ENCODE measurements at regions not wholly inside any gene's neighbourhood (a gene's known extent, or its start where the extent isn't known, plus 50 kb on each side); places are given as distances from the start of the nearest gene placed in this dataset.
"Not testable (repeated sequence)": the region's sequence is repeated elsewhere in the genome, so short reads cannot be mapped to it uniquely, and the experiment has no call there.

DNA sequence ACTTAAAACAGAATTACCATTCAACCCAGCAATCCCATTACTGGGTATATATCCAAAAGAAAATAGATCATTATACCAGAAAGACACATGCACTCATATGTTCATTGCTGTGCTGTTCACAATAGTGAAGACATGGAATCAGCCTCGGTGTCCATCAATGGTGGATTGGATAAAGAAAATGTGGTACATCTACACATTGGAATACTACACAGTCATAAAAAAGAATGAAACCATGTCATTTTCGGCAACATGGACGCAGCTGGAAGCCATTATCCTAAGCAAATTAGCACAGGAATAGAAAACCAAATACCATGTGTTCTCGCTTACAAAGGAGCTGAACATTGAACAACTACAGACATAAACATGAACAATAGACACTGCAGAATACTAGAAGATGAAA is 244.8 kb upstream of the PROX1 start:
- no peak for FAIRE-seq

DNA sequence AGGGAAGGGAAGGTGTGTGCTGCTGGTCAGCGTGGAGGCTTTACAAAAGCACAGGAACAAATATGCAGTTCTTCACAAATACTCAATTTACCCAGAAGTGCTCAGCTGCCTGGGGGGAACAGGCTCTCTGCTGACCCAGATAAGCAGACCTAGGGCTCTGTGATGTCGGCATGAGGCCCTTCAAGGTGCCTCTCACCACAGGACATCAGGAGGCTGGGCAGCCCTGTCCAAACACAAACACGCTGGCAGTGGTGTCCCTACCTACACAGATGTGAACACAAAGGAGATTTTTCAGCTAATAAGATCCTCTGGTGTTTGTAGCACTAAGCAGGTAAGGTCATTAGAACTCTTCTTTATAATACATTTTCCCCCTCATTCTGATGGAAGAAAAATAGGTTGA is 243.0 kb upstream of the PROX1 start:
- no peak for FAIRE-seq

DNA sequence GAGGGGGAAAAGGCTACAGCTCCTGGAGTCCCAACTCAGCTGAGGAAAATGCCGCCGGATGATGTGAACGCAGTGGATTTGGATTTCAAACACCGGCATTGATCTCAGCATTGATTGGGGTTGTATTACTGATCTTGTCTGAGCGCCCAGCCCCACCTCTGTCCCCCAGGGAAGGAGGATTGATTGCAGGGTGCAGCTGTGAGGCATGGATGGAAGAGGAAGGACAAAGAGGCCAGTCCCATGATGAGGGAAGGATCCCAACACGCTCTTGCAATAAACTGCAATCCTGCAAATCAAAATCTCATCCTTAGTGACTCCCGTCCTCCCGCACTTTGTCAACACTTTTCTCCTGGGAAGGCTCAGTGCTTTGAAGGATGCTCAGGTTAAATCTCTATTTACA is 242.3 kb upstream of the PROX1 start:
- no peak for FAIRE-seq

- FAIRE-seq: no peak
Observed at GRCh38 chr1:213749558-213749957, 238.2 kb upstream of the PROX1 start.

DNA sequence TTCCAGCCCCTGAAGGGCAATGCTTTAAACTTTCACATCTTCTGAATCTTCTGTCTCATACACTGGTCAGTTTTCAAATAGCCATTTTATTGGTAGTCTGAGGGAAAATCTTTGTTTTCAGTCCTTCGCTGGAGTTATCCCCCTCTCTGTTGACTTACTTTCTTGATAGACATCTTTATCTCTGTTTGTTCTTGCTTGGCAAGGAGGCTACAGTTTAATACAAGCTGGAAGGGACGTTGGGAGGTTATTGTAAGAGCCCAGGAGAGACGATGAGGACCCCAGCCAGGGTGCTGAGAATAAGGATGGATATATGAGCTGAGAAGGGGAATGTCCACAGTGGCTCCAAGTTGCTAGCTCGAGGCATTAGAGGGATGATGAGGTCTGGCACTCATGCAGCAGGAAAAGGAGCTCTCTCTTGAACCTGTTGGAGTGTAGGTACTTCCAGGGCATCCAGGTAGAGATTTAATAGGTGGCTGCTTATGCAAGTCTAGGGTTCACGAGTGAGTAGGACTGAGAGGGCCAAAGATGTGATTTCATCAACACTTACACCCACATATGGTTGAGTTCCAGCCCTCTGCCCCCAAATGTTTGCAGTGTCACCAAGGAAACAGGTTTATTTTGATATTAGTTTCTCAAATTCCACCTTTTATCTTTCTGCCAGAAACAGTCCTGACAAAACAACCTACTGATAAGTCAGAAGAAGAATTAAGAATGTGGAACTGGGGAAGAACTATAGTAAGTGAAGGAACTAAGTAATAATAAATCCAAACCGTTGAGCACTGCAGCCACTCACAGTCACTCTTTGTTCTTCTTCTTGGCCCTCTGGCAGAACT is 237.3 kb upstream of the PROX1 start:
- FAIRE-seq: no peak

GRCh38 chr1:213751064-213751397 is 236.7 kb upstream of the PROX1 start:
- FAIRE-seq: no peak

DNA sequence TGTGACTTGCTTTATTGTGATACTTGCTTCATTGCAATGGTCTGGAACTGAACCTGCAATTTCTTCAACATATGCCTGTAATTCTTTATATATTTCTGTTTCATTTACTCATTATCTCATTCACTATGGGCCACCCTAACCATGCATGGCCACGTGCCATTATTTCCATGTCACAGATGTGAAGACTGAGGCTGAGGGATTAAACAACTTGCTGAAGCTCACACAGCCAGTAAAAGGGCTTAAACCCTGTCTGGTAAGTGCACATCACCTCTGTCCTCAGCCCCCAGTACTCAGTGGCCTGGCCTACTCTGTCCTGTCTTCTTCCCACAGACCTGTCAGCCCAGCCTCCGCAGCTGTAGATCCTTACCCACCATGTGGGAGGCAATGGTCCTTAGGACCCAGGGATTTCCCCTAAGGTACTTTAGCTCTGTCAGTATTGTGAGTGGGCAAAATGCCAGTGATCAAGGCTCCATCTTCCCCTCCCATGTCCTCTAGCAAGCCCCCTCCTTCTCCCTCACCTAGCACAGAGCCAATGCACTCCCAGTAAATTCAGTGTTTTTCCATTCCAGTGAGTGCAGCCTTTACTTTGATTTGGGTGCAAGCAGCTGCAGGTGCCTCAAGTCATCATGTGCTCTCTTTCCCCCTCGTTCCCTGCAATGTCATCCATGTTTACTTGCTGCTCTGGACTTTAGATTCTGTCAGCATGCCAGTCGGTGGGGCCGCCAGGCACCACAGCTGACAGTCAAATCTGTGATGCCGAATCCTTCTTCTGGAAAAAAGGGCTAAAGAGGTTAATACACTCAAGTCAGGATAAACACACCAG is 228.2 kb upstream of the PROX1 start:
- FAIRE-seq: no peak

DNA sequence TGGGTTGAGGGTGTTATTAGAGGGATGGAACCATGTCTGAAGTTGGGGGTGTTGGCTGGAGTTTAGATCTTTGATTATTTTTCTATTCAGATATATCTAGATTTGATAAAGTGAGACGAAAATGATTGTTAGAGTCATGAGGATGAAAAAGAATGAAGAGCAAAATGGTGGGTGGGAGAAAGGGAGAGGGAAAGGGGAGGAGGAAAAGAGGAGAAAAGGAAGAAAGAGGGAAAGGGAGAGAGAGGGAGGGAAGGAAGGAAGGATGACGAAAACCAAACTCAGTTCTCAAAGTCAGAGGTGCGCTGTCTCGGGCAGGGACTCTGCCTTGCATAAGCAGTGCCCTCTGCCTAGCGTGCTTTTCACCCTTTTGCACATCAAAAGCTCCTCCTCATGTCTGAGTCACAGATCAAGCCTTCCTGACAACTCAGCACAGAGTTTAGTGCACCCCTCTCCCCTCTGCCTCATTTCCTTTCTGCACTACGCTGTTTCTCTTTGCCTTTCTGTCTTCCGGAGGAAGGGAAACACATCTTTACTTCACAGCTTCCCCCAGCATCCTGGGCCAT is 225.8 kb upstream of the PROX1 start:
- no peak for FAIRE-seq

DNA sequence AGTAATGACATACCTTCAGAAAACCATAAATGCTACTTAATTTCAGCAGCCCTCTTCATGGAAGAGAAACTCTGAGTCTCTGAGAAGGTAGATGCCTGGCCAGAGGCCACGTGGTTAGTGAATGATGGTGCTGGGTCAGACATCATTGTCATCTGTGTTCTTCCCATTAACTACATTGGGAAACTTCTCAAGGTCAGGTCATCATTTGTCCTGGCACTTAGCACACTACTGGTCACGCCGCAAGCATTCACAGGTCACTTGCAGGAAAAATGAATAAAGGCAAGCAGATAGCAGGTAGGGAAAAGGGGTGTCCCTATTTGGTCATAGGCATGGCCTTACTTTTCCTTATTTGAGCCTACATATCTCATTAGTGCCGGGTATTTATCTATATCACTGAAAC is 220.1 kb upstream of the PROX1 start:
- FAIRE-seq: no peak

GRCh38 chr1:213772128-213773063 is 215.4 kb upstream of the PROX1 start:
- FAIRE-seq: no peak

- no peak for FAIRE-seq
Observed at GRCh38 chr1:213773975-213774374, 213.8 kb upstream of the PROX1 start.

DNA sequence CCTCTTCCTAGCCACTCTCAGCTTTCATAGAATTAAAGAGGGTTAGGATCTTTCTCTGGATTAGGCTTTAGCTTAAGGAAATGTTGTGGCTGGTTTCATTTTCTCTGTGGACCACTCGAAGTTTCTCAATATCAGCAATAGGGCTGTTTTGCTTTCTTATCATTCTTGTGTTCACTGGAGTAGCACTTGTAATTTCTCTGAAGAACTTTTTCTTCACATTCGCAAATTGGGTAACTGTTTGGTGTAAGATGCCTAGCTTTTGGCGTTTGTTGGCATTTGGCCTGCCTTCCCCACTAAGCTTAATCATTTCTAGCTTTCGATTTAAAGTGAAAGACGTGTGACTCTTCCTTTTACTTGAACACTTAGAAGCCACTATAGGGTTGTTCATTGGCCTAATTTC is 210.8 kb upstream of the PROX1 start:
- no peak for FAIRE-seq

DNA sequence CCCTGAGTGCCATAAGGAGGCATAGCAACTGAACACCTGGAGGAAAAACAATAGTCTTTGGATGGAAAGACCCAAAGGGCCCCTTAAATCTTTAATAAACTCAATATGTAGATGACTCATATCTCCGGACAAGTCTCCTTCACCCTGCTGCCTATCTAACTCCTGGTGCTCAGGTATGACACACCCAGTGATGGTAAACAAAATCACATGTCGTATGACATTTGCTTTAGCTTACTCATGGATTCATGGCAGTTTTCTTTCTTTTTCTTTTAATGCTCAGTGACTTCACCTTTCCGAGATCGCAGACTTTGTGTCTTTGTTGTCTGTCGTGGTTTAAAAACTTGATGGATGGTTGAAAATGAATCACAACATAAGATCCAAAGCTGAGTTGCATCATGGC is 208.5 kb upstream of the PROX1 start:
- no peak for FAIRE-seq

DNA sequence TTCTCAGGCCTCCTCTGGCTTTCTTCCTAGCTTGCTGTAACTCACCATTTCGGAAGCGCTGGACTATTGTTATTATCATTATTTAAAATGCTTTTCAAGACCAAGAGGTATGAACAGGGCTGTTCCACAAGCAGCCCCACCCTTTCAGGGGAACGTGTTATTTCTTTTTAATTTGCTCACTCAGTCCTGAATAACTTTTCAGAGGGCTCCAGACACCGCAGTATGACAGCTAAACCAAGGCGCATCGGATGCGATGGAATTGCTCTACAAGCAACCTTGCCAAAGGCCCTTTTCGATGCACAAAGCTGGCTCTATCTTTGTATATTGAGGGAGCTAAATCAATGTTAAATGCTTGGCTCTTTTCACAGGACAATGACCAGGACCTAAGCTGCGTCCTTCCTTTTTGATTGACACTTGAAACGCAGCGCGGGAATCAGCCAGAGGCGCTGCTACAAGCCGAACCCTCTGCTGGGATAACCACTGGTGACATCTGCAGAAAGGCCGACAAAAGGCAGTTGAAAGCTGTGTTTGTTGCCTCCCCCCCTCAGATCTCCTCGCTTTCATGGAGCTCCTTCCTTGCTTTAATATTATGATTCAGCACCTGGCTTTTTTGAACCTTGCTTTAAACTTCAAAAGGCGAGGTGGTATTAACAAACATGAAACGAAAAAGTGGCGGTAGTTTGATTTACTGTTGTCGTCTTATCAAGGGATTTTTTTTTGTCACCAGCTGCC is 204.7 kb upstream of the PROX1 start:
- no peak for FAIRE-seq

- FAIRE-seq: no peak
Observed at GRCh38 chr1:213783893-213784292, 203.9 kb upstream of the PROX1 start.

DNA sequence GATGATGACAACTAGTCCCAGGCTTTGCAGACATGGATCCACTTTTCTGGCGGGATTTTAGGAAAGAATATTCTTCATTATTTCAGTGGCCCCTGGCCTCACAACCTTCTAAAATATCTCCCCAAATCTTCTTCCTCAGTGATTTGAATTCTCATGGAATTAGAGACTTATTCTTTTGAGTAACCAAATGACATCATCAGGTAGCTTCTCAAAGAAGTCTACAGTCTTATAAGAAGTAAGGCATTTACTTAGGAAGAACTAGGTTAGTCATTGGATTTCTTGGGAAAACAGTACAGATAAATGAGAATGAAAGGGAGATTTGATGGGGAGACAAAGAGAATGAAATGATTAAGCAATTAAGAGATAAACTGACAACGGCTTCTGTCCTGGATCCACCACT is 201.1 kb upstream of the PROX1 start:
- FAIRE-seq: no peak

DNA sequence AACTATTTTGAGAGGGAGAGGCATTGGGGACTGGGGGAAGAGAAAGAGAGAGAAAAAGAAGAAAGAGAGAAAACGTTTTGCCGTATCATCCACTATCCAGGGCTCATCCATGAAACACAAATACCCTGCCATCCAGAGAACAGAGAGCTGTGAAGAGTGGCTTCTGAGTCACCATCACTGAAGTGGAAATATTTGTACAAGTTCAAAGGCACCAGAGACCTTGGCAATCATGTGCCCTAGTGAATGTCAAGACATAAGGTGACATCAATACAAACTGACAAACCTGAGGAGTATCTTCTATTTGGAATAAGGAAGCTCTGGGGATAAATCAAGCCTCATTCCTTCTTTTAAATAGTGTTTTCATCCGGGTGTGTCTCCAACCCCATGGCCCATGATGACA is 197.2 kb upstream of the PROX1 start:
- no peak for FAIRE-seq

GRCh38 chr1:213793482-213794067 is 194.2 kb upstream of the PROX1 start:
- FAIRE-seq: no peak

- FAIRE-seq: no peak
Observed at GRCh38 chr1:213796525-213796924, 191.2 kb upstream of the PROX1 start.

DNA sequence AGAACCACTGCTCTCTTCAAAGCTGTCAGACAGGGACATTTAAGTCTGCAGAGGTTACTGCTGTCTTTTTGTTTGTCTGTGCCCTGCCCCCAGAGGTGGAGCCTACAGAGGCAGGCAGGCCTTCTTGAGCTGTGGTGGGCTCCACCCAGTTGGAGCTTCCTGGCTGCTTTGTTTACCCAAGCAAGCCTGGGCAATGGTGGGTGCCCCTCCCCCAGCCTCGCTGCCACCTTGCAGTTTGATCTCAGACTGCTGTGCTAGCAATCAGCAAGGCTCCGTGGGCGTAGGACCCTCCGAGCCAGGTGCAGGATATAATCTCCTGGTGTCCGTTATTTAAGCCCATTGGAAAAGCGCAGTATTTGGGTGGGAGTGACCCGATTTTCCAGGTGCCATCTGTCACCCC is 179.5 kb upstream of the PROX1 start:
- FAIRE-seq: not testable (repeated sequence)

DNA sequence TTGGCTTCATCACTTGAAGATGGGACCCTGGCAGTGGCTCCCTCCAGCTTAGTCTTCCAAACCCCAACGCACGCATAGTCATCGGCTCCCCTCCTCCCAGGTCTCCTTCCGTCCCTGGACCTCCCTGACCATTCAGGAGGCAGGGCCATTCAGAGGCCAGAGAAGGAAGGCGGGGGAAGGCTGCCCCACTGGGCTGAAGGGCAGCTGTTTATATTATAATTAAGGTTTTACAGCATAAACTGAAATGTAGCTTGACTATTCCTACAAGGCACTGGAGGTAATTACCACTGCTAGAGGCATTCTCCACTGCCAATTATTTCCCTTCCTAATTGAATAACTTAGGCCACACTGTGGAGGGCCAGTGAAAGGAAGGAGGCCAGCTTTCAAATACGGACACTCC is 170.6 kb upstream of the PROX1 start:
- no peak for FAIRE-seq

Data from TTC549 (cell line).